SK-N-SH (cell line): ENCODE measurements at regions not wholly inside any gene's neighbourhood (a gene's known extent, or its start where the extent isn't known, plus 50 kb on each side); places are given as distances from the start of the nearest gene placed in this dataset.

Source experiments
- EP300 ChIP-seq, 2 experiments: IDR thresholded peaks; 2 replicates each; pipeline versions ENCODE4 v1.4.0 to v1.6.1; 2012; ENCODE audit warnings: borderline replicate concordance in 1 of 2, low read depth in 1 of 2, low read length in 1 of 2
- MAX ChIP-seq: IDR thresholded peaks from 2 replicates; pipeline ENCODE4 v1.4.0; 2012; ENCODE audit warnings: low read depth
- POLR2AphosphoS5 ChIP-seq: IDR thresholded peaks from 2 replicates; pipeline ENCODE4 v1.6.1; 2012; ENCODE audit warnings: low read depth, low read length
- TCF12 ChIP-seq: IDR thresholded peaks from 2 replicates; pipeline ENCODE4 v1.4.0; 2012
- TF ChIP-seq, protein P1 (sequence below): fragments of 200-600 bp; sonication (generic); IDR thresholded peaks from 2 replicates; pipeline ENCODE4 v1.6.1; 2017; ENCODE audit warnings: antibody characterized with exemption, mild to moderate bottlenecking, moderate library complexity
- TF ChIP-seq, protein P2 (sequence below): fragments of 150-350 bp; IDR thresholded peaks from 2 replicates; pipeline ENCODE4 v1.6.1; 2017; ENCODE audit warnings: antibody characterized with exemption, low read length, low read depth, borderline replicate concordance

DNA sequence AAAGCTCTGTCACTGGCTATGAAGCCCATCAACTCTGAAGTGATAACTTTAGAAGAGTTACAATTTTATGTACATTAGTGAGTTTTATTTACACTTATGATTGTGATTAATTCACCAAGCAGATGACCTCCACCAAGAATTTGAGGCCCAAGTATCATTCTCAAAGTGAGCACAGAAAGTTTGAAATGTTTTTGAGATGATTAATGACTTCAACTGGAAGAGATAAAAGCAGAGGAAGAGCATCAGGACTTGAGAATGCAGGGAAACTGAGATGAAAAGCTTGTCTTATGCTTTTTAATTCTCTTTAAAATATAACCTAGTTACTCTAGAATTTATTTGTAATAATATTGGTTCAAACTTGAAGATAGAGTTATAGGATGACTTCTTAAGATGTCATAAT, 112.8 kb upstream of the H2AZ1 start:
- TF ChIP-seq EP300 (IDR thresholded peaks at IDR 0.05; ENCODE audit: borderline replicate concordance in 1 of 2, low read depth in 1 of 2, low read length in 1 of 2): no peak
- TF ChIP-seq POLR2AphosphoS5: no peak
- no peak for TF ChIP-seq MAX
- no peak for TF ChIP-seq TCF12
- TF ChIP-seq, protein P1, sequence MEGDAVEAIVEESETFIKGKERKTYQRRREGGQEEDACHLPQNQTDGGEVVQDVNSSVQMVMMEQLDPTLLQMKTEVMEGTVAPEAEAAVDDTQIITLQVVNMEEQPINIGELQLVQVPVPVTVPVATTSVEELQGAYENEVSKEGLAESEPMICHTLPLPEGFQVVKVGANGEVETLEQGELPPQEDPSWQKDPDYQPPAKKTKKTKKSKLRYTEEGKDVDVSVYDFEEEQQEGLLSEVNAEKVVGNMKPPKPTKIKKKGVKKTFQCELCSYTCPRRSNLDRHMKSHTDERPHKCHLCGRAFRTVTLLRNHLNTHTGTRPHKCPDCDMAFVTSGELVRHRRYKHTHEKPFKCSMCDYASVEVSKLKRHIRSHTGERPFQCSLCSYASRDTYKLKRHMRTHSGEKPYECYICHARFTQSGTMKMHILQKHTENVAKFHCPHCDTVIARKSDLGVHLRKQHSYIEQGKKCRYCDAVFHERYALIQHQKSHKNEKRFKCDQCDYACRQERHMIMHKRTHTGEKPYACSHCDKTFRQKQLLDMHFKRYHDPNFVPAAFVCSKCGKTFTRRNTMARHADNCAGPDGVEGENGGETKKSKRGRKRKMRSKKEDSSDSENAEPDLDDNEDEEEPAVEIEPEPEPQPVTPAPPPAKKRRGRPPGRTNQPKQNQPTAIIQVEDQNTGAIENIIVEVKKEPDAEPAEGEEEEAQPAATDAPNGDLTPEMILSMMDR: no peak
- TF ChIP-seq, protein P2, sequence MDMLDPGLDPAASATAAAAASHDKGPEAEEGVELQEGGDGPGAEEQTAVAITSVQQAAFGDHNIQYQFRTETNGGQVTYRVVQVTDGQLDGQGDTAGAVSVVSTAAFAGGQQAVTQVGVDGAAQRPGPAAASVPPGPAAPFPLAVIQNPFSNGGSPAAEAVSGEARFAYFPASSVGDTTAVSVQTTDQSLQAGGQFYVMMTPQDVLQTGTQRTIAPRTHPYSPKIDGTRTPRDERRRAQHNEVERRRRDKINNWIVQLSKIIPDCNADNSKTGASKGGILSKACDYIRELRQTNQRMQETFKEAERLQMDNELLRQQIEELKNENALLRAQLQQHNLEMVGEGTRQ: no peak
